Urinary bladder (tissue), 3 donors: ENCODE measurements at regions not wholly inside any gene's neighbourhood (a gene's known extent, or its start where the extent isn't known, plus 50 kb on each side); places are given as distances from the start of the nearest gene placed in this dataset.
"Not testable (repeated sequence)": the region's sequence is repeated elsewhere in the genome, so short reads cannot be mapped to it uniquely, and the experiment has no call there.

Source experiments
- DNase-seq: peaks from one replicate; pipeline ENCODE4 v3.0.0-alpha.2; 2015; ENCODE audit errors: extremely low spot score
- H3K27ac ChIP-seq: one replicate; pipeline ENCODE4 v1.5.1; 2013; ENCODE audit warnings: low read depth, mild to moderate bottlenecking, moderate library complexity
- H3K36me3 ChIP-seq: one replicate; pipeline ENCODE4 v1.6.1; 2013; ENCODE audit warnings: mild to moderate bottlenecking, moderate library complexity; ENCODE audit not compliant: insufficient read depth
- H3K4me1 ChIP-seq: one replicate; pipeline ENCODE4 v1.6.1; 2013; ENCODE audit warnings: mild to moderate bottlenecking, moderate library complexity; ENCODE audit not compliant: insufficient read depth
- H3K4me3 ChIP-seq: one replicate; pipeline ENCODE4 v1.5.1; 2013; ENCODE audit warnings: low read depth, low read length
- WGBS: extraction: QIAGEN DNeasy Blood & Tissue Kit; methylation state at CpG from one replicate; pipeline ENCODE4 v1.1.7; 2013; 5-methylcytosine and 5-hydroxymethylcytosine counted together
- donor health status: healthy with polysubstance abuse.
- donor health status: healthy.

DNA sequence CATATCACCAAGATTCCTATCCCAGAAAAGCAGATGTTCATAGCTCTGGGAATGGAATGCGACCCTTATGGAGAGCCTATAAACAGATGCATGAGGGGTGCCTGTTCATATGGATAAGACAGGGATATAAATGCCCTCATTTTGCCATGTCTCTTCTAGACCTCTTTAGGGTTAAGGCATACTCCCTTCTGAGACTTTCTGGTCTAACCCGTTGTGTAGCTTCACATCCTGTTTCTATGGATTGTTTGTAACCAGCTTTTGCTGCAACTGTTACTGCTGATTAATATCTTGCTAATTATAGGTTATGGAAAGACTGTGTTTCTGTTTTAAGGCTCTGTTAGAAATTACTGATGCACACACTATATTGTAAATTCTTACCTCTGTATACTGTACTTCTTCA is 193.5 kb upstream of the ALG10B start:
- H3K36me3 ChIP-seq, DNase-seq, H3K4me3 ChIP-seq, H3K4me1 ChIP-seq, H3K27ac ChIP-seq: not testable (repeated sequence)
- 81% methylated on average over 2 of the region's 2 CpGs for WGBS

DNA sequence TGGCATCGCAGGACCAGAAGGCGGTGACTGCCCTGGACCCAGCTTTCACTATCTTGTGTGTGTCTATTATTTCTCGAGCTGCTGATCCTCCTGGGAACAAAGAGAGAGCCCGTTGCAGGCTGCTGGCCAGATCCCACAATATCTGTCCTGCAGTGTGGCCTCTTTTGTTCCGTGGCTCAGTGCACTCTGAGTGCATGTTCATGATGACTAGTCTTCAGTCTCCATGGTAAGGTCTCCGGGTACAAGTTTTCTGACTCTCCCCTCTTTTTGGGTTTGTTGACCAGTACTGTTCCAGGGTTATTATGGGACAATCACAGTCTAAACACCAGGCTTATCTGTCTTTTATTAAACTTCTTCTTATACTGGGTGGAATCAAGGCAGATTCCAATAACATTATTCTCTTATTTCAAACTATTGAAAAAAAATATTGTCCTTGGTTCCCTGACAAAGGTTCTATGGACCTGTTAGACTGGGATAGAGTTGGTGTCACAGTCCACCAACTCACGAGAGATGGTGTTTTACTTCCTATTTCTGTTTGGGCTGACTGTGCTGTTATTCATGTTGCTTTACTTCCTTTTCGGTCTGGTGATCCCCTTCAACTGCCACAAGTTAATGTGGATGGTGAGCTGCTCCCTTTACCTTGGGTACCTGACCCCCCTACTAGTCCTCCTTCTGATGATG is 192.9 kb upstream of the ALG10B start:
- no peak for DNase-seq
- Histone ChIP-seq H3K4me3 (no peak overlapping the region), H3K36me3 (no peaks in the 10 kb centered on the region), H3K4me1 (no peaks in the 10 kb centered on the region), H3K27ac (no peak overlapping the region)
- 66% methylated on average over 8 of the region's 8 CpGs for WGBS

- 32% methylated on average over 3 of the region's 3 CpGs for WGBS
- H3K4me1 ChIP-seq: no peaks in the 10 kb centered on the region
- no peak overlapping the region for H3K27ac ChIP-seq
- no peaks in the 10 kb centered on the region for H3K36me3 ChIP-seq
- H3K4me3 ChIP-seq: no peak overlapping the region
- DNase-seq: no peak
These were observed 192.1 kb upstream of the ALG10B start for GRCh38 chr12:38124247-38125012.

- WGBS: 47% methylated on average over 2 of the region's 2 CpGs
- Histone ChIP-seq H3K36me3 (no peaks in the 10 kb centered on the region), H3K27ac (no peak overlapping the region), H3K4me1 (no peaks in the 10 kb centered on the region), H3K4me3 (no peak overlapping the region)
- no peak for DNase-seq
These were observed 184.4 kb upstream of the ALG10B start for GRCh38 chr12:38132139-38132538.

DNA sequence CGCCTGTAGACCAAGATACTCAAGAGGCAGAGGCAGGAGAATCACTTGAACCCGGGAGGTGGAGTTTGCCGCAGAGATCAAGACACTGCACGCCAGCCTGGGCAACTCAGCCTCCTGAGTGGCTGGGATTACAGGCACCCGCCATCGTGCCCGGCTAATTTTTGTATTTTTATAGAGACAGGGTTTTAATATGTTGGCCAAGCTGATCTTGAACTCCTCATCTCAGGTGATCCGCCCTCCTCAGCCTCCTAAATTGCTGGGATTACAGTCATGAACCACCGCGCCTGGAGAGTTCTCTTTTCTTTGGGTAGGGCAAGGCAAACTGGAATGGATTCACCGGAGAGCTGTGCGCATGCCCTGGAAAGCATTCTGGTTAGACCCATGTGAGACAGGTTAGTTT is 179.3 kb upstream of the ALG10B start:
- DNase-seq: no peak
- no peak overlapping the region for H3K27ac ChIP-seq
- H3K4me1 ChIP-seq: no peaks in the 10 kb centered on the region
- 85% methylated on average over 12 of the region's 12 CpGs for WGBS
- H3K36me3 ChIP-seq: no peaks in the 10 kb centered on the region
- no peak overlapping the region for H3K4me3 ChIP-seq

DNA sequence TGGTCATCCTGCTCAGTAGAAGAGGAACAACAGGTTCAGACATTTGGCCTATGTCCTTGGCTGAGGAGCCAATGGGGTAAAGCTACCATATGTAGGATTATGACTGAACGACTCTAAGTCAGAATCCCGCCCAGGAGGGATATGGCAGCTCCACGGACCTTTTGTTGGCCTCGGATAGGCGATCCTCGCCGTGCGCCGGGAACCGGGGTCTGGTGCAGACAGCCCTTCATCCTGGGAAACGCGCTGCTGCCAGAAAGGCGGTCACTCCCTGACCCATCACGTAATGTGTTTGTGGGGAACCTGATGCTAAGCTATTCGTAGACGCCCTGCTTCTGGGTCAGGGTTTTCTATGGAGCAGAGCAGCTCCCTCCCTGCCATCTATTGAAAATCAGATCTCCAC is 178.9 kb upstream of the ALG10B start:
- H3K27ac ChIP-seq: no peak overlapping the region
- no peaks in the 10 kb centered on the region for H3K4me1 ChIP-seq
- WGBS: 50% methylated on average over 16 of the region's 16 CpGs
- DNase-seq: no peak
- no peaks in the 10 kb centered on the region for H3K36me3 ChIP-seq
- H3K4me3 ChIP-seq: no peak overlapping the region

GRCh38 chr12:38138225-38139221 is 178.1 kb upstream of the ALG10B start:
- H3K36me3 ChIP-seq: no peaks in the 10 kb centered on the region
- DNase-seq: peak; percentile 17
- 11% methylated on average over 54 of the region's 54 CpGs for WGBS
- H3K4me3 ChIP-seq: peak overlapping the region; percentile 21
- H3K27ac ChIP-seq: no peak overlapping the region
- no peaks in the 10 kb centered on the region for H3K4me1 ChIP-seq

DNA sequence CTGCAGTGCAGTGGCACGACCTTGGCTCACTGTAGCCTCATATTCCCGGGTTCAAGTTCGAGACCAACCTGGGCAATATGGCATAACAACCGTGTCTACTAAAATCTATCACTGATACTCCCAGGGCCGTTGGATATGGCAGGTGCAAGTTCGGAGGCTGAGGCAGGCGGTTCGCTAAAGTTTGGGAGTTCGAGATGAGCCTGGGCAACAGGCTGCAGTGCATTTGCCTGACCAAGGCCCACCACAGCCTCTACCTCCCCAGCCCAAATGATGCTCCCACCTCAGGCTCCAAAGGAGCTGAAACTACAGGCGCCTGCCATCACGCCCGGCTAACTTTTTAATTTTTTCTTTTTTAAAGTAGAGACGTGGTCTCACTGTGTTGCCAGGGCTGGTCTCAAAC is 177.1 kb upstream of the ALG10B start:
- 84% methylated on average over 13 of the region's 13 CpGs for WGBS
- no peak for DNase-seq
- H3K27ac ChIP-seq: no peak overlapping the region
- no peaks in the 10 kb centered on the region for H3K4me1 ChIP-seq
- no peak overlapping the region for H3K4me3 ChIP-seq
- H3K36me3 ChIP-seq: no peaks in the 10 kb centered on the region

DNA sequence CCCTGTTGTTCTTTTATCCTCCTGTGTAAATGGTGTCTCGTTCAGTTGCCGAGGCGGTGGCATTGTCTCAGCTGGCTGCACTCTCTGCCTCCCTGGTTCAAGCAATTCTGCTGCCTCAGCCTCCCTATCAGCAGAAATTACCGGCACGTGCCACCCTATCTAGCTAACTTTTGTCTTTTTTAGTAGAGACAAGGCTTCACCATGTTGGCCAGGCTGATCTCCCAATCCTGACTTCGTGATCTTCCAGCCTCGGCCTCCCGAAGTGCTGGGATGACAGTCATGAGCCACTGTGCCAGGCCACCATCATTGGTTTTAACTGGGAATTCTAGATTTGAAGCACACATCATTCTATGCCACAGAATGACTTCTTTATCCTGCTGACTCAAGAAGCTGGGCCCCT is 175.3 kb upstream of the ALG10B start:
- Histone ChIP-seq H3K27ac (no peak overlapping the region), H3K4me1 (no peaks in the 10 kb centered on the region), H3K4me3 (no peak overlapping the region), H3K36me3 (no peaks in the 10 kb centered on the region)
- 87% methylated on average over 8 of the region's 8 CpGs for WGBS
- DNase-seq: no peak

GRCh38 chr12:38141861-38142260 is 174.7 kb upstream of the ALG10B start:
- Histone ChIP-seq H3K4me3 (no peak overlapping the region), H3K36me3 (no peaks in the 10 kb centered on the region), H3K4me1 (no peaks in the 10 kb centered on the region), H3K27ac (no peak overlapping the region)
- no peak for DNase-seq
- WGBS: 80% methylated on average over 9 of the region's 9 CpGs

DNA sequence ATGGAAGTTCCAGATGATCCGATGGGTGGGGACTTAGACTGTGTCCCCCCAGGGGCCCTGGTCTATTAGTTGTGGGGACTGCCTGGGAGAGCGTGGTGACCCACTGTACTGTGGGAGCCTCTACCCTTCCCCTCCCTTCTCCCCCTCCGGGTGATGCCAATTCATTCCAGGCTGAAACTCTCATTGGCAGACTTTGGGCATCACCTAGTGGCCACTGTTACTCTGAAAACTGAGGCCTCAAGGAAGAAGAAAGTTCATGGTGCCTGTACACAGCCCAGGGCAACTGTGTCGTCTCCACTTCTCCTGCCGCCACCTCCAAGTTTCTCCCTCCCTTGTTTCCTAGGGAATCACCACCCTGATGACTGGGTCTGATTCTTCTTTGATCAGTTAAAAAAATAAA is 173.6 kb upstream of the ALG10B start:
- no peak for DNase-seq
- Histone ChIP-seq H3K4me3 (no peak overlapping the region), H3K27ac (no peak overlapping the region), H3K4me1 (no peaks in the 10 kb centered on the region), H3K36me3 (no peaks in the 10 kb centered on the region)
- WGBS: 88% methylated on average over 5 of the region's 5 CpGs

DNA sequence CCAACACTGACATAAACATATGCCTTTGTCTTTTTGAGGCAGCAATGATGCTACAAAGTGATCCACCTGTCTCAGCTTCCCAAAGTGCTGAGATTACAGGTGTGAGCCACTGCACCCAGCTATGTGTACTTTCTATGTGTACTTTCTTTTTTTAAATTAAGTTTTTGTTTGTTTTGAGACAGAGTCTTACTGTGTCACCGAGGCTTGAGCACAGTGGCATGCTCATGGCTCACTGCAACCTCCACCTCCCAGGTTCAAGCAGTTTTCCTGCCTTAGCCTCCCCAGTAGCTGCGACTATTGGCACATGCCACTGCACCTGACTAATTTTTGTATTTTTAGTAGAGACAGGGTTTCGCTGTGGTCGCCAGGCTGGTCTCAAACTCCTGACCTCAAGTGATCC is 172.5 kb upstream of the ALG10B start:
- H3K4me1 ChIP-seq: no peaks in the 10 kb centered on the region
- no peak for DNase-seq
- H3K36me3 ChIP-seq: no peaks in the 10 kb centered on the region
- no peak overlapping the region for H3K4me3 ChIP-seq
- no peak overlapping the region for H3K27ac ChIP-seq
- whole genome bisulfite sequencing: 84% methylated on average over 4 of the region's 4 CpGs

DNA sequence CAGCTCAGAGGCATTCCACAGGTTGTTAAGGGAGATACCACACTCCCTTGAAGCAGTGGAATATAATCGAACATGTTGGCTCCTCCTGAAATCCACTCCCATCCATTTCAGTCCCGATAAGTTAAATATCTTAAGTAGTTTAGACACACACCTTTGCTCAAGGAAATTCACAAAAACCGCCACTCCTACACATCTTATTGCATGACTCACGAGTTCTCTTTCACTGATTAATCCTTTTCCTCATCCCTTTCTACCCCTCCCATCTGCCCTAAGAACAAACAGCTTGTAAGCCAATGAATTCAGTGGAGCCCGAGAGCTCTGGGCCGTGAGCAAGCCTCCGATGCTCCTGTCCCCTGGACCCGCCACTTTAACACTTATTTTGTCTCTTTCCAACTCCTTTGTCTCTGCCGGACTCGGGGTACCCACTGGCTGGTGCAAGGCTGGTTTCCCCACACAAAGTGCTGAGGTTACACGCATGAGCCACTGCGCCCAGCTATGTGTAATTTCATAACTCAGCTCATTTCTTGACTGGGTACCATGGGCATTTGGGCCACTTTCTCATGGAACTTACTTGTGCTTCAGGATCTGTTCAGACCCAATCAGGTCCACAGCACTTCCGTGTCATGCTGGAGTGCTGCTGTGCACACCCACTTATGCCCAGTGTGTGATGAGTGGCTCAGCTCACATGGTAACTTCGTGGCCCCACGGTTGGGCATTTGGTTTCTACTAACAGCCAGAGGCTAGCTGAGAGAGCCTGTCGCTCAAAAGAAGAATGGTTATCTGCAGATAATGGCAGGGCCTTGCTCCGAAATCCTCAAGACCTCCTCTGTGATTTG is 171.8 kb upstream of the ALG10B start:
- no peak for DNase-seq
- 77% methylated on average over 17 of the region's 17 CpGs for WGBS
- Histone ChIP-seq H3K4me1 (no peaks in the 10 kb centered on the region), H3K27ac (no peak overlapping the region), H3K36me3 (no peaks in the 10 kb centered on the region), H3K4me3 (no peak overlapping the region)
